ENCODE measurements at regions not wholly inside any gene's neighbourhood (a gene's known extent, or its start where the extent isn't known, plus 50 kb on each side); places are given as distances from the start of the nearest gene placed in this dataset.

DNA sequence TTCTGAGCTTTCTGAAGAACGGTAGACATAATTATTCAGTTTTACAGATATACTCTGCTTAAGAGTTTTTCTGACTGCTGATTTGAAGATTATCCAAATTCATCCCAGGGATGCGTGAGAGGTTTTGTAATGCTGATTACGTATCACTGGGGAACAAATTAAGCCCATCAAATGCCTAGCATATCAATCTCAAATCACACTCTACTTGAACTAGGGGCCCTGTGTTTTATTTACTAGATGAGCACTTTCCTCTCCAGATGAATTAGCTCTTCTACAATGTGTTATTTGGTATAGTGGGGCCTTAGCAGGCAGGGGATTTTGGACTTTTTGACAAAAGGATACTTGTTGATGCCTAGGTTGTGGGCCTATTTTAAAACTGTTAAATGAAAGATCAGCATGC is 177.9 kb downstream of the JRKL start:
- DNase-seq (ENCODE audit: low read depth, low spot score) (no peak), FAIRE-seq (no peak)
- no TSS peak for BruUV-seq (replicated peaks)
- Histone ChIP-seq H3K36me3 (ENCODE audit: control insufficient read depth in 2 of 2, extremely low read depth in 1 of 2, insufficient read depth in 2 of 2, low read length in 2 of 2) (no peaks in the 10 kb centered on the region), H3K27me3 (ENCODE audit: control insufficient read depth in 2 of 2, insufficient read depth in 2 of 2, low read length in 2 of 2) (no peaks in the 10 kb centered on the region), H4K20me1 (replicated peaks; ENCODE audit: control insufficient read depth, extremely low read depth, insufficient read depth, low read length) (no peaks in the 10 kb centered on the region), H3K4me1 (ENCODE audit: control insufficient read depth, extremely low read depth, insufficient read depth, low read length) (no peaks in the 10 kb centered on the region), H3K79me2 (ENCODE audit: control insufficient read depth, insufficient read depth, low read length) (no peaks in the 10 kb centered on the region), H3K9ac (replicated peaks; ENCODE audit: extremely low read depth, insufficient read depth, low read length) (no peak overlapping the region), H3K9me1 (replicated peaks; ENCODE audit: control insufficient read depth, extremely low read depth, insufficient read depth, low read length) (no peaks in the 10 kb centered on the region), H3K4me3 (replicated peaks in 1 of 3; ENCODE audit: insufficient read depth in 1 of 3, low read depth in 1 of 3, low read length in 3 of 3) (no peak overlapping the region), H3K9me3 (replicated peaks; ENCODE audit: control insufficient read depth, insufficient read depth, low read length) (no peaks in the 10 kb centered on the region), H3K4me2 (ENCODE audit: insufficient read depth, low read length) (no peak overlapping the region), H3K27ac (ENCODE audit: insufficient read depth, low read depth, low read length) (no peak overlapping the region), H2AFZ (ENCODE audit: low read depth, low read length) (no peak overlapping the region)
- intact Hi-C loops (cut with micrococcal nuclease) (no loop called here), dilution Hi-C loops (cut with MboI; ENCODE audit: extremely low pct_ligation_motif_present, low sequenced_read_pairs) (no loop called here)
- TF ChIP-seq JUN (IDR thresholded peaks at IDR 0.05; ENCODE audit: borderline replicate concordance, insufficient read depth, insufficient read length, low read depth) (no peak), MYC (IDR thresholded peaks at IDR 0.05; ENCODE audit: low read depth, low read length) (no peak), POLR2AphosphoS5 (IDR thresholded peaks at IDR 0.05; ENCODE audit: insufficient read depth, low read depth, low read length) (no peak), GATA2 (IDR thresholded peaks at IDR 0.05; ENCODE audit: insufficient read depth, insufficient read length, low read depth, low read length) (no peak), EZH2 (IDR thresholded peaks at IDR 0.05; ENCODE audit: borderline replicate concordance, low read depth, low read length, severe bottlenecking) (no peak), POLR2A (IDR thresholded peaks at IDR 0.05; ENCODE audit: low read depth, low read length) (no peak)
- POLR2A ChIA-PET, result no interaction called here
- CTCF ChIA-PET, result interaction anchor here (1.2 to 1.4 kb wide), 2 partner anchors 13 to 28 kb away, joined by 3 to 4 read pairs; no protein-coding TSS in a partner anchor

GRCh38 chr11:96576383-96576782 is 186.6 kb downstream of the JRKL start:
- dilution Hi-C loops (cut with MboI; ENCODE audit: extremely low pct_ligation_motif_present, low sequenced_read_pairs), result no loop called here
- POLR2A ChIA-PET, result no interaction called here

More at GRCh38 chr11:96576383-96576782, 186.6 kb downstream of the JRKL start:
- no peak overlapping the region for H3K4me3 ChIP-seq (replicated peaks in 1 of 3; ENCODE audit: insufficient read depth in 1 of 3, low read depth in 1 of 3, low read length in 3 of 3)
- no peak overlapping the region for H2AFZ ChIP-seq (ENCODE audit: low read depth, low read length)
- H3K9me3 ChIP-seq (replicated peaks; ENCODE audit: control insufficient read depth, insufficient read depth, low read length), result no peaks in the 10 kb centered on the region
- DNase-seq (ENCODE audit: low read depth, low spot score) (no peak), FAIRE-seq (no peak)
- no peak overlapping the region for H3K9ac ChIP-seq (replicated peaks; ENCODE audit: extremely low read depth, insufficient read depth, low read length)
- no peaks in the 10 kb centered on the region for H3K4me1 ChIP-seq (ENCODE audit: control insufficient read depth, extremely low read depth, insufficient read depth, low read length)
- H3K27me3 ChIP-seq (ENCODE audit: control insufficient read depth in 2 of 2, insufficient read depth in 2 of 2, low read length in 2 of 2), result no peaks in the 10 kb centered on the region
- no peaks in the 10 kb centered on the region for H4K20me1 ChIP-seq (replicated peaks; ENCODE audit: control insufficient read depth, extremely low read depth, insufficient read depth, low read length)
- no TSS peak for BruUV-seq (replicated peaks)
- intact Hi-C loops (cut with micrococcal nuclease), result no loop called here
- CTCF ChIA-PET, result no interaction called here
- no peak for TF ChIP-seq FOS (IDR thresholded peaks at IDR 0.05; ENCODE audit: borderline replicate concordance, insufficient read depth, low read length)
- no peak for TF ChIP-seq POLR2A (IDR thresholded peaks at IDR 0.05; ENCODE audit: low read depth, low read length)
- TF ChIP-seq, protein P1, sequence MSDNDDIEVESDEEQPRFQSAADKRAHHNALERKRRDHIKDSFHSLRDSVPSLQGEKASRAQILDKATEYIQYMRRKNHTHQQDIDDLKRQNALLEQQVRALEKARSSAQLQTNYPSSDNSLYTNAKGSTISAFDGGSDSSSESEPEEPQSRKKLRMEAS (IDR thresholded peaks at IDR 0.05; ENCODE audit: insufficient read depth, insufficient read length), result no peak
- no peak for TF ChIP-seq MYC (IDR thresholded peaks at IDR 0.05; ENCODE audit: low read depth, low read length)
- TF ChIP-seq JUN (IDR thresholded peaks at IDR 0.05; ENCODE audit: borderline replicate concordance, insufficient read depth, insufficient read length, low read depth), result no peak
- TF ChIP-seq GATA2 (IDR thresholded peaks at IDR 0.05; ENCODE audit: insufficient read depth, insufficient read length, low read depth, low read length), result no peak
- TF ChIP-seq POLR2AphosphoS5 (IDR thresholded peaks at IDR 0.05; ENCODE audit: insufficient read depth, low read depth, low read length), result no peak
- TF ChIP-seq EZH2 (IDR thresholded peaks at IDR 0.05; ENCODE audit: borderline replicate concordance, low read depth, low read length, severe bottlenecking), result no peak
- TF ChIP-seq, protein P2, sequence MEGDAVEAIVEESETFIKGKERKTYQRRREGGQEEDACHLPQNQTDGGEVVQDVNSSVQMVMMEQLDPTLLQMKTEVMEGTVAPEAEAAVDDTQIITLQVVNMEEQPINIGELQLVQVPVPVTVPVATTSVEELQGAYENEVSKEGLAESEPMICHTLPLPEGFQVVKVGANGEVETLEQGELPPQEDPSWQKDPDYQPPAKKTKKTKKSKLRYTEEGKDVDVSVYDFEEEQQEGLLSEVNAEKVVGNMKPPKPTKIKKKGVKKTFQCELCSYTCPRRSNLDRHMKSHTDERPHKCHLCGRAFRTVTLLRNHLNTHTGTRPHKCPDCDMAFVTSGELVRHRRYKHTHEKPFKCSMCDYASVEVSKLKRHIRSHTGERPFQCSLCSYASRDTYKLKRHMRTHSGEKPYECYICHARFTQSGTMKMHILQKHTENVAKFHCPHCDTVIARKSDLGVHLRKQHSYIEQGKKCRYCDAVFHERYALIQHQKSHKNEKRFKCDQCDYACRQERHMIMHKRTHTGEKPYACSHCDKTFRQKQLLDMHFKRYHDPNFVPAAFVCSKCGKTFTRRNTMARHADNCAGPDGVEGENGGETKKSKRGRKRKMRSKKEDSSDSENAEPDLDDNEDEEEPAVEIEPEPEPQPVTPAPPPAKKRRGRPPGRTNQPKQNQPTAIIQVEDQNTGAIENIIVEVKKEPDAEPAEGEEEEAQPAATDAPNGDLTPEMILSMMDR (IDR thresholded peaks at IDR 0.05; ENCODE audit: extremely low read depth in 1 of 2, insufficient read depth in 1 of 2, low read depth in 1 of 2, low read length in 2 of 2), result no peak
- H3K27ac ChIP-seq (ENCODE audit: insufficient read depth, low read depth, low read length), result no peak overlapping the region
- no peaks in the 10 kb centered on the region for H3K79me2 ChIP-seq (ENCODE audit: control insufficient read depth, insufficient read depth, low read length)
- H3K36me3 ChIP-seq (ENCODE audit: control insufficient read depth in 2 of 2, extremely low read depth in 1 of 2, insufficient read depth in 2 of 2, low read length in 2 of 2), result no peaks in the 10 kb centered on the region
- H3K9me1 ChIP-seq (replicated peaks; ENCODE audit: control insufficient read depth, extremely low read depth, insufficient read depth, low read length), result no peaks in the 10 kb centered on the region
- H3K4me2 ChIP-seq (ENCODE audit: insufficient read depth, low read length), result no peak overlapping the region

All from endothelial cell of umbilical vein (primary cell).